GM18520 (cell line): ENCODE measurements at regions not wholly inside any gene's neighbourhood (a gene's known extent, or its start where the extent isn't known, plus 50 kb on each side); places are given as distances from the start of the nearest gene placed in this dataset.

ENCODE experiments used
- ATAC-seq: cut with Tn5 transposase; IDR thresholded peaks from one replicate; pipeline ENCODE4 v1.9.1; 2021; ENCODE audit not compliant: unreplicated experiment

- ATAC-seq, result no peak
Observed at GRCh38 chr4:41455206-41455605, 82.8 kb upstream of the LIMCH1 start.

- ATAC-seq, result no peak
Observed at GRCh38 chr4:41456559-41457101, 81.3 kb upstream of the LIMCH1 start.

- no peak for ATAC-seq
Observed at GRCh38 chr4:41458689-41459088, 79.3 kb upstream of the LIMCH1 start.

GRCh38 chr4:41460641-41461040, 77.3 kb upstream of the LIMCH1 start:
- no peak for ATAC-seq

GRCh38 chr4:41461780-41462307, 76.1 kb upstream of the LIMCH1 start:
- ATAC-seq, result no peak

- no peak for ATAC-seq
Observed at GRCh38 chr4:41465146-41465761, 72.7 kb upstream of the LIMCH1 start.

- ATAC-seq, result no peak
Observed at GRCh38 chr4:41466249-41466648, 71.7 kb upstream of the LIMCH1 start.

GRCh38 chr4:41468122-41468521, 69.8 kb upstream of the LIMCH1 start:
- no peak for ATAC-seq

- ATAC-seq, result no peak
Observed at GRCh38 chr4:41471126-41472071, 66.6 kb upstream of the LIMCH1 start.

- ATAC-seq, result no peak
Observed at GRCh38 chr4:41472081-41472480, 65.9 kb upstream of the LIMCH1 start.

GRCh38 chr4:41473176-41473575, 64.8 kb upstream of the LIMCH1 start:
- no peak for ATAC-seq

- ATAC-seq, result no peak
Observed at GRCh38 chr4:41475402-41475801, 62.6 kb upstream of the LIMCH1 start.

- ATAC-seq, result no peak
Observed at GRCh38 chr4:41476310-41476885, 61.6 kb upstream of the LIMCH1 start.

- no peak for ATAC-seq
Observed at GRCh38 chr4:41477181-41477905, 60.6 kb upstream of the LIMCH1 start.

GRCh38 chr4:41478518-41478917, 59.4 kb upstream of the LIMCH1 start:
- ATAC-seq, result no peak

- no peak for ATAC-seq
Observed at GRCh38 chr4:41480896-41481311, 57.1 kb upstream of the LIMCH1 start.

- no peak for ATAC-seq
Observed at GRCh38 chr4:41483771-41484170, 54.2 kb upstream of the LIMCH1 start.

GRCh38 chr4:41485041-41485440, 52.9 kb upstream of the LIMCH1 start:
- ATAC-seq, result no peak

GRCh38 chr4:41487868-41488440, 50.0 kb upstream of the LIMCH1 start:
- no peak for ATAC-seq
